GM21390 (cell line): ENCODE measurements at regions not wholly inside any gene's neighbourhood (a gene's known extent, or its start where the extent isn't known, plus 50 kb on each side); places are given as distances from the start of the nearest gene placed in this dataset.
"Not testable (repeated sequence)": the region's sequence is repeated elsewhere in the genome, so short reads cannot be mapped to it uniquely, and the experiment has no call there.

Source experiments
- ATAC-seq: cut with Tn5 transposase; IDR thresholded peaks from one replicate; pipeline ENCODE4 v1.9.1; 2021; ENCODE audit not compliant: unreplicated experiment

GRCh38 chr2:163123526-163123925 is 285.0 kb upstream of the KCNH7 start:
- peak; percentile 52 for ATAC-seq

GRCh38 chr2:163122257-163122656 is 283.7 kb upstream of the KCNH7 start:
- ATAC-seq, result no peak

- no peak for ATAC-seq
Observed at GRCh38 chr2:163121483-163121882, 282.9 kb upstream of the KCNH7 start.

GRCh38 chr2:163119966-163120365 is 281.4 kb upstream of the KCNH7 start:
- no peak for ATAC-seq

GRCh38 chr2:163086940-163087339 is 248.4 kb upstream of the KCNH7 start:
- ATAC-seq, result no peak

GRCh38 chr2:163085366-163086024 is 246.9 kb upstream of the KCNH7 start:
- not testable (repeated sequence) for ATAC-seq

- peak; percentile 51 for ATAC-seq
Observed at GRCh38 chr2:163081754-163082153, 243.2 kb upstream of the KCNH7 start.

GRCh38 chr2:163077241-163077640 is 238.7 kb upstream of the KCNH7 start:
- no peak for ATAC-seq

GRCh38 chr2:163066085-163066484 is 227.5 kb upstream of the KCNH7 start:
- ATAC-seq, result no peak

- ATAC-seq, result no peak
Observed at GRCh38 chr2:163062524-163062923, 224.0 kb upstream of the KCNH7 start.

- no peak for ATAC-seq
Observed at GRCh38 chr2:163046615-163047014, 208.0 kb upstream of the KCNH7 start.

GRCh38 chr2:163045830-163046229 is 207.3 kb upstream of the KCNH7 start:
- no peak for ATAC-seq

- ATAC-seq, result no peak
Observed at GRCh38 chr2:163044114-163044513, 205.5 kb upstream of the KCNH7 start.

GRCh38 chr2:163043201-163043600 is 204.6 kb upstream of the KCNH7 start:
- no peak for ATAC-seq

GRCh38 chr2:163039266-163039665 is 200.7 kb upstream of the KCNH7 start:
- ATAC-seq, result no peak

GRCh38 chr2:163028807-163029206 is 190.2 kb upstream of the KCNH7 start:
- no peak for ATAC-seq

GRCh38 chr2:163026136-163026775 is 187.7 kb upstream of the KCNH7 start:
- ATAC-seq, result not testable (repeated sequence)

- not testable (repeated sequence) for ATAC-seq
Observed at GRCh38 chr2:163016882-163017281, 178.3 kb upstream of the KCNH7 start.

- no peak for ATAC-seq
Observed at GRCh38 chr2:163011000-163011399, 172.4 kb upstream of the KCNH7 start.

GRCh38 chr2:163008642-163009041 is 170.1 kb upstream of the KCNH7 start:
- ATAC-seq, result no peak

GRCh38 chr2:162994718-162995117 is 156.2 kb upstream of the KCNH7 start:
- no peak for ATAC-seq

- no peak for ATAC-seq
Observed at GRCh38 chr2:162992828-162993227, 154.3 kb upstream of the KCNH7 start.

- ATAC-seq, result no peak
Observed at GRCh38 chr2:162989507-162989906, 150.9 kb upstream of the KCNH7 start.
